HG03064 (cell line): ENCODE measurements at regions not wholly inside any gene's neighbourhood (a gene's known extent, or its start where the extent isn't known, plus 50 kb on each side); places are given as distances from the start of the nearest gene placed in this dataset.
"Not testable (repeated sequence)": the region's sequence is repeated elsewhere in the genome, so short reads cannot be mapped to it uniquely, and the experiment has no call there.

Experiments used
- ATAC-seq: cut with Tn5 transposase; IDR thresholded peaks from one replicate; pipeline ENCODE4 v1.9.1; 2021; ENCODE audit warnings: low read depth; ENCODE audit not compliant: unreplicated experiment

DNA sequence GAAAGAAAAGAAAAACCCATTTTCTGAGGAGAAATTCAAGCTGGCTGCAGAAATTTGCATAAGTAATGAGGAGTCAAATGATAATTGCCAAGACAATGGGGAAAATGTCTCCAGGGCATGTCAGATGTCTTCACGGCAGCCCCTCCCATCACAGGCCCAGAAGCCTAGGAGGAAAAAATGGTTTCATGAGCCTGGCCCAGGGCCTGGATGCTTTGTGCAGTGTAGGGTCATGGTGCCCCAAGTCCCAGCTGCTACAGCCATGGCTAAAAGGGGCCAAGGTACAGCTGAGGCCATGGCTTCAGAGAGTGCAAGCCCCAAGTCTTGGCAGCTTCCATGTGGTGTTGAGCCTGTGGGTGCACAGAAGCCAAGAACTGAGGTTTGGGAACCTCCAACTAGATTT is 283.9 kb upstream of the PREP start:
- ATAC-seq: not testable (repeated sequence)

DNA sequence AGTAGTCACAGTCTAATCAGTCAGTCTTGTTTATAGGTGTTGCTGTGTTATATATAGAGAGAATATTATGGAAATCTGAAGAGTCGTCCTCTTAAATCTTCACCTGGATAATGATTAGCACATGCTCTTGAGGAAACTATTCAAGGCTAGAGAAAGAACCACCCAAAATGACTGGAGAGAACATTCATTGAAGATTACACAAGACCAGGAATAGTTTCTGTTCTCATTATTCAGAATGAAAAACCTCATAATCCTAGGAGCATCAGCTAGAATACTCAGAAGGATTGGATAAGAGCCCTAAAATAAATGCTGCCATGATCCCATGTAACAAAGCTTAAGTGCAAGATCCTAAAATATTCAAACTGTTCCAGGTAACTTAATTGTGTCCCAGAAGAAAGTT is 278.2 kb upstream of the PREP start:
- no peak for ATAC-seq

DNA sequence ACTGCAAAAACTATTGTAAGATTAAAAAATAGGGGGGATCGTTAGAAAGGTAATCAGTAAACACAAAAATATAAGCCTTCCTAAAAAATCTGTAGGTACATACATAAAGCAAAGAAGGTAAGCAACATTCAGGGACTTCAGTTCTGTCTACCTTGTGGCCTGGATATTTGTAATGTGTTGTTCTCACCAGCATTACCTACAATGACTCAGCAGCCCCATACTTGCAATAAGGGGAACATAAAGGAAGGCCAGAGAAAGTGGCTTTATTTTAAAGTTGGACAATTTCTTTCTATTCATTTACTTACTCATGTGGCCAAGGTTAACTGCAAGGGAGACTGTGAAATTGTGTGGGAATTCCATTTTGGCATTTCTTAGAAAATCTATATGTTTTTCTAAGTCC is 277.2 kb upstream of the PREP start:
- no peak for ATAC-seq

DNA sequence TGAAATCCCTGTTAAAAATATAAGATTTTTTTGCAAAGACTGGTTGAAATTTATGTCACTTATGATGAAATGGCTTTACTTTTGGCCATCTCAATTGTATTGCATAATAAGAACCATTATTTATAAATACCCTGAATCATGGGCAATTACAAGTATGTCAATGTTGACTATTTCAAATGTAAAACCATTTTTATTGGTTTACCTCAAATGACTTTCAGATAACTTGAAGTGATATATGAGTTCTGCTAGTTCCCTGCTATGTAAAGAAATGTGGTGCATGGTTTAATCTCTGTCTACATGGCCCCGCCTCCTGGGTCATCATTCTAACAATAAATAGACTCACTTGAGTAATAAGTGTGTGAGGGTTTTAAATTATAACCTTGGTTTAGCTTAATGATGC is 275.6 kb upstream of the PREP start:
- no peak for ATAC-seq

DNA sequence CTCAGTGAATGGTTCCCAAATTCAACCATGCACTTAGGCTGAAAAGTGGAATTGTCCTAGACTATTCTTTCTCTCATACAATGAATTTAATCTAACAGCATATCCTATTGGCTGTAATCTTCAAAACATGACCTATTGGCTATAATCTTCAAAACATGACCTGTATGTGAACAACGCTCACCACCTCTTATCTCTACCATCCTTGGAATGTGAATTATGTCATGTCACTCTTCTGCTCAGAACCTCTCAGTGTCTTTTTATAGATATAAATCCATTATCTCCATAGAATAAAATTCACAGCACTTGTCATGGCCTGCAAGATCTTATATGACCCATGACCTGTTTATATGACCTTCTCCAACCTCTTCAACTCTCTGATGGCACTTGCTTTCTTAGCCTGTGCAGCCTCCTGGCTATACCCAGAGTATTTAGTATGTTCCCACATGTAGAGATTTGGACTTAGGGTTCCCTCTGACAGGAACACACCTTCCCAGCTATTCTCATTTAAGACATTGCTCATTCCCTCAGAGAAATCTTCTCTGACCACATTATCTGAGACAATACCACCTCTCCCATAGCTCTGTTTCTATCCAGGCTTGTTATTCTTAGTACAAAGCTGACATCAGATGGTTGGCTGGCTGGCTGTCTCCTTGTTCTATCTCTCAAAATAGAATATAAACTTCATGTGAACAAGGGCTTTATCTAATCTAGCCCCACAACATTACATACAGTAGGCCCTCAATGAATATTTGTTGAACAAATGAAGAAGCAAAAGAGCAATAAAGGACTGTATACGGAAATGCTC is 275.0 kb upstream of the PREP start:
- ATAC-seq: no peak

DNA sequence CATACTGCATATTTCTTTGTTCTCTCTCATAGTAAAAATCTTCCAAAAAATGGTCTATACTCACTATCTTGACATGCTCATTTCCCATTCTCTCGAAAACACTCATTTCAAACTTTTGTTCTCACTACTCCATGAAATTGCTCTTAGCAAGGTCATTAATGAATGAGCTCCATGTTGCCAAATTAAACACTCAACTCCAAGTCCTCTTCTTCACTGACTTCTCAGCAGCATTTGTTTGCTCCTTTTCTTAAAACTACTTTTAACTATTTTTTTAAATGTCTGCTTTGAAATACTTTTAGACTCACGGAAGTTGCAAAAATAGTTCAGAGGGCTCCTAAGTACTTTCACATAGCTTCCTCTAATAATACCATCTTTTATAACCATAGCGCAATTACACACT is 274.0 kb upstream of the PREP start:
- ATAC-seq: no peak

DNA sequence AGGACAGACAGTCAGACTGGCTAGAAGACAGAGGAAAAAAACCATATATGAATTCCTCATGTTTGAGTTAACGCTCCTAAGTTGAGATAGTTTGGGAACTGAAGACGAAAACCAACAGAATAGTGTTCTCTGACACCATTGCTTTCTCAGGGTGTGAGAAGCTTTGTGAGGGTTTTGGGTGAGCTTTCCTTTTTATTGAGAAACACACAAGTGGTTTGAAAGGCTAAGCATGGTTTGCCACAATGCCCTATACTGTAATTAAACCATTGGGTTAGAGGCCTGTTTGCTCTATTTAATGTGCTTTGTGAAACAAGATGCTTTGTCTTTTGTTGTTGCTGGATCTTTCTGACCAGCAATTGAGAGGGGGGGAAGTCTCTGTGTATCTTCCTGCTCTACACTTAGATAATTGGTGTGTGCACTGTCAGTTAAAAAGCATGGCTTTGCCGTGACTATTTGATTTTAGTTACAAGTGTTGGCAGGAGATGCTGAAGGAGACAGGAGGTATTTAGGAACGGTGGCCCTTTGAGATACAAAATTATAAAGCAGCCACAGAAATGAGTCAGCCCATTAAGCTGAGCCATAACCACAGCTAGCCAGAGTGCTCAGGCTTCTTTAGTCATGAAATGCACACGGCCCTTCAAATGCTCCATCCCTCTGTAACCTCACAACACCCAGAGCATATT is 273.0 kb upstream of the PREP start:
- no peak for ATAC-seq

DNA sequence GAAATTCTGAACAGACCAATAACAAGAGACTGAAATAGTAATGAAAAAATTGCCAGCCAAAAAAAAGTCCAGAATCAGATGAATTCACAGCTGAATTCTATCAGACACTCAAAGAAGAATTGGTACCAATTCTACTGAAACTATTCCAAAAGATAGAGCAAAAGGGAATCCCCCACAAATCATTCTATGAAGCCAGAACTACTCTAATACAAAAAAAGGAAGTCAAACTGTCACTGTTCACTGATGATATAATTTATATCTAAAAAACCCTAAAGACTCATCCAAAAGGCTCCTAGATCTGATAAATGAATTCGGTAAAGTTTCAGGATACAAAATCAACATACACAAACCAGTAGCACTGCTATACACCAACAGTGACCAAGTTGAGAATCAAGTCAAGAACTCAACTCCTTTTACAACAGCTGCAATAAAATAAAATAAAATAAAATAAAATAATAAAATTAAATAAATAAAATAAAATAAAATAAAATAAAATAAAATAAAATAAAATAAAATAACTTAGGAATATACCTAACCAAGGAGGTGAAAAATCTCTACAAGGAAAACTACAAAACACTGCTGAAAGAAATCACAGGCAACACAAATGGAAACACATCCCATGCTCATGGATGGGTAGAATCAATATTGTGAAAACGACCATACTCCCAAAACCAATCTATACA is 270.1 kb upstream of the PREP start:
- not testable (repeated sequence) for ATAC-seq

DNA sequence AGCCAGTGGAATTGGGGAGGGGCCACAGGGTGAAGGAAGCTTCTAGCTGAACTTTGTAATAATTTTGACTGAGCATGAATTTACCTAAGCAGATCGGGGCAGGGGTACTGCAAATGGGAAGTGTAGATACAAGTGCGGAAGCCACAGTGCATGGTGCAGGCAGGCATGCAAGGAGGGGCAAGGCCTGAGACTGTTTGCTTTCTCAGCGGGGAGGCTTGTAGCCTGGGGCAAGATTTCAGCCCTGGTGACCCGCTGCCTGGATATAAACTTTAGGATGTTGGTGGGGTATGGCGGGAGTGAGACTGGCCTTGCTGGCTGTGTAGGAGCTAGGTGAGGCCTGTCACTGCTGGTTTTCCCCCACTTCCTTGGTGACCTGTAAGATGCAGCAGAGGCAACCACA is 266.4 kb upstream of the PREP start:
- ATAC-seq: no peak

DNA sequence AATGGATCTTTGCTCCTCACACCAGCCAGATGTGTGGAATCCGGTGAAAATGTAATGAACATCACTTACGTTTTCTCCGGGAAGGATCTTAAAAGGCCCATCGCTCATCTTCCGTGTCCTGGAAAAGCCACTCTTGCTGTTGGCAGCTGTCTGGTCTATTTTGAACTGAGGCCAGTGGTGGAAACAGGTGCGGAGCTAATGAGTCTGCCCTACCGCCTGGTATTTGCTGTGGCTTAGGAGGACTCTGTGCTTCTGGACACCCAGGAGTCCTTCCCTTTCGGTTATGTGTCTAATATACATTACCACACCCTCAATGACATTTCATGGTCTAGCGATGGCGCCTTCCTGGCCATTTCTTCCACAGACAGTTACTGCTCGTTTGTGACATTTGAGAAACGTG is 264.2 kb upstream of the PREP start:
- no peak for ATAC-seq

DNA sequence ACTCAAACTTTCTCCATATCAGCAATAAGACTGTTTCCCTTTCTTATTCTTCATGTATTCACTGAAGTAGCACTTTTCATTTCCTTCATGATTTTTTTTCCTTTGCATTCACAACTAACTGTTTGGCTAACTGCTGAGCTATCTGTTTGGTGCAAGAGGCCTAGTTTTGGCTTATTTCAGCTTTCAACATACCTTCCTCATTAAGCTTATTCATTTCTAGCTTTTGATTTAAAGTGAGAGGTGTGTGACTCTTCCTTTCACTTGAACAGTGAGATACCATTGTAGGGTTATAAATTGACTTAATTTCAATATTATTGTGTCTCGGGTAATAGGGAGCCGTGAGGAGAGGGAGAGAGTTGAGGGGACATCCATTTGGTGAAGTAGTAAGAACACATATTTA is 262.0 kb upstream of the PREP start:
- ATAC-seq: no peak

DNA sequence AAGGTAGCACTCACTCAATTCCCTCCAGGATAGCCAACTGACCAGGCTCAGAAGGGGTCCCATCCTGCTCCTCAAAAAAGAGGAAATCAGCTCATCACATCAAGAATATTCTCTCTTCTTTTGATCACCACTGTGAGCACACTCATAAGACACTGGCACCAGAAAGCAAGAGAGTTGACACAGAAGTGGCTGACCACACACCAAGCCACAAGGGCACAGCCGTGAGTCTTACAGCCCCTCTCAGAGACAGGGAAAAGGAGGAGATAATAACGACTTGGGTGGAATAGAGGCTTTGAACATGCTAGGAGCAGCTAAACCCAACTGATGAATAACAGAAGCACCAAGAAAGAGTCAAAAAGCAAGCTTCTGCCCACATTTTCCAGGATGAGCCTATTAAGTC is 249.1 kb upstream of the PREP start:
- ATAC-seq: no peak

DNA sequence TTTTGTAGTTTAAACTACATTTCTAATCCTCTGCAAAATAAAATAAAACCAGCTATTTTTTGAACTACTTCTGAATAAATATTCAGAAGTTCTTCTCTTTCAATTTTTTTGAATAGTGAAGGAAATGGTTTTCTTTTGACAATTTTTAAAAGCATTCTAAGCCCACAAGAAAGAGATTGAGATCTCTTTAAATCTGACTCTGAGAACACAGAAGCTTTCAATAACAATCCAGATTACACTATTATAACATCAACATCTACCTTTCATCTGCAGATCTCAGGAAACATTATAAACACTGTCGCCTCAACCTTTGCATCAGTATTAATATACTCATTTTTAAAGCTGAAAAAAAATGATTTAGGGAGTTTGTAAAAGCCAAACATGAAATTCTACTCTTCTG is 247.5 kb upstream of the PREP start:
- no peak for ATAC-seq

DNA sequence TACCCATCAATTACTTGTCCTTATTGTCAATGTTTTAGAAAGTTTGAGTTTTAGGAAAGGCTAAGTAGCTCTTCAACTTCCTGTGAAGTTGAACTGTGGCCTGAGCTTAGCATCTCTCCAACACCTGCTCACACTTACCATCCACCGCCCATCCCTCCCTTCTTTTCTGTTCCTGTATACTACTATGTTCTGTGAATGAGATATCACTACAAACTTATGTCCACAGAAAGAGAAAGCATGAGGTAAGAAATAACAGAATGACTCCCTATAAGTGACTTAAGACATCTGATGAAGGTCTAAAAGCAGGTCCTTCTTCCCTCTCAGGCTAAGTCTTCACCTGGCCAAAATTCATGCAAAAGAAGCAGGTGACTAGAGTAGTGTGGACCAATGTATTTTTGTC is 246.3 kb upstream of the PREP start:
- no peak for ATAC-seq

DNA sequence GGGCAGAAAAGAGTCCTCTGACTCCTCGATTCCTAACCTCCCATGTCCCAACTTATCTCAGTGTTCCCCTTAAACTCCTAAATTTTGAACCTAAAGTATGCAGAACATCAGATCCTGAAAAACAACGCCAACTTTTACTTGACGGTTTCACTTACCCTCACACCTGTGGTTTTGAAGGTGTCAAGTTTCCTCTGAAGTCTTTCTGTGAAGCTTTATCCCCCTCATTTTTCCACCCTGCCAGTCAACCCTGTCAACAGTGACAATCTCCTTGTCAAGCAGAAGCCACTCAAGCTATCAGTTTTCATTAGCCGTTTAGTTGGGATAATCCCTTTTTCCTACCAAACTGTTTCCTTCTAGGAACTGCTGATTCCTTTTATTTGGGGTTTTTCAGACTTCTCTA is 245.4 kb upstream of the PREP start:
- ATAC-seq: no peak

DNA sequence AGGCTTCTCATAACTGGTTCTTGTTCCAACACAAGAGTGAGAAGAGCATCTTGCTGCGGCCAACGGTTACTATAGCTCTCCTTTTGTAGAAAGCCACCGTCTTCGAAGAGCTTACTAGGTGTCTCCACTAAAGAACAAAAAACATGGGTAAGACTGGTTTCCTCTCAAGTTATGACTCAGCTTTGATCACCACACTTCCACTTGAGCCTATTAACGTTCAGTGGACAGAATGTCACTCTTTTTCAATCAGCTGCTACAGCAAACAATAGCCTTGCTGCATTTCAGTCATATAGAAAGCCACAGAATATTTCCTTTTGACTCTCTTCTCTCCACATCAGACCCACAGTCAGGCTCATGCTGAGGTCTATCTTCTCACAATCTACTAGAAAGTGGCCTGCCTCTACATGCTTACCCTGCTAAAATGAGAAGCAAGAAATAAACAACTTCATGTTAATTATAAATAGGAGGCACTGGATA is 243.5 kb upstream of the PREP start:
- ATAC-seq: peak; percentile 90

DNA sequence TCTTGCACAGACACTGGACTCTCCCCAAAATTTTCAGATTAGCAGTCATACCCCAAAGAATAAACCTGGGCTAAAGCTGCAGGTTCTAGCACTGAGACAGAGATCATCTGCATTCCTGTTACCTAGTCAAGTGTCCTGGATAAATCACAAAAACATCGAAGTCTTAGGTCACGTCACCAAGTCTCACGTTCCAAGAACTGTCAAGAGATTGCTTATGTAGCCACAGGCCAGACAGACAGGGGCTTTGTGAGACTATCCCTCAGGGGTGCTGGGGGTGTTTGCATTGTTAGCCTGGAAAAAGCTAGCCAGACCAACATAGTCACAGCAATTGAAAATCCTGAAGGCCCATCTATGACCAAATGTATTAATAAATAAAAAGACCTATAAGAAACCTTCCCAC is 243.1 kb upstream of the PREP start:
- ATAC-seq: no peak

DNA sequence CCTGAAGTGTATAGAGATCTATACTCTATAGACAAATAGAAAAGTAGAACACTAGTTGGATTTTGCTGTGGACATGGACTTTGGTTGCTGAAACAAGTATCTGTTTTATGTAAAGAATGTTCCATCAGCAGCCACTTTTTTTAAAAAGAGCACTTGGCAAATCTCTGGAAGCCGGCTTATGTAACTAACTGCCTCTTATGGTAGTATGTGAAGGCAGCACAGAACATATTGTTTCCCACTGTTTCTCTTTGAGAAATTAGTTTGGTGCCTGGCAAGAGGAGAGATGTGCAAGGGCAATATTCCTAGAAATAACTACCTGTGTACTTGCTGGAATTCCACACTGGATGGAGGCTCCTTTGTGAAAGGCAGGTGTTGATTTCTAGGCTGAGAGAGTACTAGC is 242.3 kb upstream of the PREP start:
- ATAC-seq: no peak

DNA sequence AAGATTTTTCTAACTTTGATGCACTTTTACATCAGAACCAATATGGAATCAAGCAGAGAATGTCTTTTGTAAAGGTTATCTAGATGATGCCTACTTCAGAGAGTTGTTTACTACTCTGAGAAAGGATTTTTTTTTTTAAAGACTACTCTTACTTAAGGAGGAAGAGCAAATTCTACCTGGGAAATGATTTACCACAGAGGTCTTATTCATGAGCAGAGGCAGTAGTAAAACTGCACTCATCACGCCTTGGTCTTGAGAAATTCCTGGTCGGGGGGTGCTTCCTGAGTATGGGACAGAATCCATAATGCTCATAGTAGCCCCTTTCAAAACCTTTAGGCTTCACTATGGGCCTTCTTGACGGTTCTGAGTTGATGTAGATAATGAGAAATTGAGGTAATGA is 241.8 kb upstream of the PREP start:
- ATAC-seq: no peak

DNA sequence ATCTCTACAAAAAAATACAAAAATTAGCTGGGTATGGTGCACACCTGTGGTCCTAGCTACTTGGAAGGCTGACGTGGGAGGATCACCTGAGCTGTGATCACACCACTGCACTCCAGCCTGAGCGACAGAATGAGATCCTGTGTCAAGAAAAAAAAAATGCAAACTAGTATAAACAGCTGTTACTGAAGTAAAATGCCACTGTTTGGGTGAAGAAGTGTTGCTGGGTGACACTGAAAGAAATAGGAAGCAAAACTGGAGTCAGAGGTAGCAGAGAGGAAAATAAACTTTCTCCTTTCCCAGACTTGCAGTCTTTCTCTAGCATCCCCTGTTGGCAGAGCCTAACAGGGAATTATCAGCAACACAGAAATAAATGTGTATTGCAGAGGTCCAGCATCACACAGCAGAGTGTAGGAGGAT is 241.2 kb upstream of the PREP start:
- ATAC-seq: no peak

DNA sequence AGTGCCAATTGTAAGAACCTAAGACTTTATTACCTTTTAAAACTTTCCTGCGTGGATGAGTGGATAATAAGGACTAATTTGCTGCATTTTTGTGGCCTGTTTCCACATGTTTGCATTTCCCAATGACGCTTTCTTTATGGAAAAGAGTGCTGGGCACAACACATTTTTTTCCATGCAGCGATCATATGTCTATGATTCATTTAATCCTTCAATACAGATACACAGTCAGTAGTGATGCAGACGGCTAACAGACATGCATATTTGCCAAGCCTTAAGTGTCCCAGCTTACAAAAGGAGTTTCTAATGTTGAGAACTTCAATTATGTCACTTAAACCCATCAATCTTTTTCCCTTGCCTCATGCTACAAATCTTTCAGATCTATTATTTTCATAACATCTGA is 239.8 kb upstream of the PREP start:
- ATAC-seq: no peak

DNA sequence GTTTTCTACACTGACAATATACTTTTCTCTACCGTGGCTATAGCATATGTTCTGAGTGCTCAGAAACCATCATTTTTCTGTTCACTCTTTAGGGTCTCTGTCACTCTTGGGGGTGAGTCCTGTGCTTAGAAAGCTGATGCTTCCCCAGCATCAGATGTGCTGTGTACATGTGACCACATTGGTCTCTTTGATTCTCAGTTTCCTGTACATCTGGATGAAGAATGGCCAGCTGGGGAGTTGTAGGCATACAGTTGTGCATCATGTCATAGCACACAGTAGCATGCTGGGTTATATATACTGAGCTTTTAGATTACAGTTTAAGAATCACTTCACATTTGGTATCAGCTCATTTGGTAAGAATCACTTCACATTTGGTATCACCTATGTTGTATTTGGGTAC is 238.6 kb upstream of the PREP start:
- ATAC-seq: no peak
